Naive thymus-derived CD4-positive, alpha-beta T cell (primary cell): ENCODE measurements at regions not wholly inside any gene's neighbourhood (a gene's known extent, or its start where the extent isn't known, plus 50 kb on each side); places are given as distances from the start of the nearest gene placed in this dataset.
"Not testable (repeated sequence)": the region's sequence is repeated elsewhere in the genome, so short reads cannot be mapped to it uniquely, and the experiment has no call there.

Experiments used
- ATAC-seq: fragments of 150-1000 bp; cut with Tn5 transposase; 2 replicates; pipeline ENCODE4 v1.10.0; 2021; ENCODE audit warnings: mild to moderate bottlenecking, moderate library complexity
- CTCF ChIA-PET: fragments of 350-600 bp; sonication (Branson Sonifier 250); formaldehyde crosslinking; loops from one replicate; lab custom pipeline; 2021; ENCODE audit warnings: antibody characterized with exemption; lab: Charles Lee
- POLR2A ChIA-PET: fragments of 350-600 bp; sonication (Branson Sonifier 250); formaldehyde crosslinking; loops from one replicate; lab custom pipeline; 2021; ENCODE audit warnings: antibody characterized with exemption, inconsistent platforms; lab: Charles Lee
- DNase-seq, 9 donors: peaks; one replicate each; pipeline versions ENCODE4 v3.0.0 to v3.0.0-alpha.2; 2020 to 2022; ENCODE audit warnings: mixed read lengths in 1 of 9
- H3K27ac ChIP-seq: one replicate; pipeline ENCODE4 v1.7.0; 2013; ENCODE audit warnings: mild to moderate bottlenecking, low read depth, low read length, moderate library complexity
- H3K27me3 ChIP-seq, 2 donors: one replicate each; pipeline ENCODE4 v1.7.0; 2013; ENCODE audit warnings: low read length in 2 of 2, mild to moderate bottlenecking in 2 of 2, moderate library complexity in 2 of 2; ENCODE audit not compliant: control insufficient read depth in 2 of 2, insufficient read depth in 2 of 2
- H3K36me3 ChIP-seq, 3 experiments: 1 replicate in 2 of 3; 2 replicates in 1 of 3; pipeline ENCODE4 v1.7.0; 2013; ENCODE audit warnings: low read length in 3 of 3, mild to moderate bottlenecking in 3 of 3, moderate library complexity in 1 of 3; ENCODE audit not compliant: insufficient read depth in 3 of 3, control insufficient read depth in 2 of 3
- H3K4me1 ChIP-seq, 2 donors: one replicate each; pipeline ENCODE4 v1.7.0; 2013; ENCODE audit warnings: low read length in 2 of 2, mild to moderate bottlenecking in 2 of 2, moderate library complexity in 1 of 2; ENCODE audit not compliant: control insufficient read depth in 2 of 2, insufficient read depth in 2 of 2
- H3K4me3 ChIP-seq: 2 replicates; pipeline ENCODE4 v1.7.0; 2013; ENCODE audit warnings: mild to moderate bottlenecking, low read length
- H3K9me3 ChIP-seq, 3 experiments: 1 replicate in 2 of 3; 2 replicates in 1 of 3; pipeline ENCODE4 v1.7.0; 2013; ENCODE audit warnings: low read length in 3 of 3; ENCODE audit not compliant: control insufficient read depth in 2 of 3
- H3K27ac Mint-ChIP-seq, 9 donors: one replicate each; pipeline ENCODE4 v1.8.0; 2020 to 2022; ENCODE audit warnings: mixed read lengths in 9 of 9, mild to moderate bottlenecking in 8 of 9, moderate library complexity in 5 of 9, inconsistent platforms in 2 of 9
- H3K27me3 Mint-ChIP-seq, 5 donors: one replicate each; pipeline ENCODE4 v1.8.0; 2021 to 2022; ENCODE audit warnings: mixed read lengths in 5 of 5, mild to moderate bottlenecking in 1 of 5
- H3K36me3 Mint-ChIP-seq, 5 donors: one replicate each; pipeline ENCODE4 v1.8.0; 2020 to 2022; ENCODE audit warnings: mixed read lengths in 5 of 5, mild to moderate bottlenecking in 3 of 5, inconsistent platforms in 1 of 5
- H3K4me1 Mint-ChIP-seq, 7 donors: one replicate each; pipeline ENCODE4 v1.8.0; 2020 to 2022; ENCODE audit warnings: mixed read lengths in 7 of 7, mild to moderate bottlenecking in 3 of 7, inconsistent platforms in 1 of 7
- H3K4me3 Mint-ChIP-seq, 10 donors: one replicate each; pipeline ENCODE4 v1.8.0; 2020 to 2022; ENCODE audit warnings: mild to moderate bottlenecking in 10 of 10, mixed read lengths in 10 of 10, moderate library complexity in 6 of 10, inconsistent platforms in 2 of 10
- H3K9me3 Mint-ChIP-seq, 11 donors: one replicate each; pipeline ENCODE4 v1.8.0; 2020 to 2022; ENCODE audit warnings: mixed read lengths in 11 of 11, mild to moderate bottlenecking in 4 of 11, inconsistent platforms in 1 of 11, moderate library complexity in 1 of 11
- intact Hi-C, 2 donors: fragments of 100-400 bp; cut with micrococcal nuclease; formaldehyde crosslinking; loops; one replicate each; pipeline ENCODE4 v1.15.1; 2023

- intact Hi-C loops, CTCF ChIA-PET, H3K27me3 Mint-ChIP-seq, H3K36me3 ChIP-seq, ATAC-seq, POLR2A ChIA-PET, H3K9me3 Mint-ChIP-seq, H3K27ac Mint-ChIP-seq, H3K27me3 ChIP-seq, H3K27ac ChIP-seq, H3K9me3 ChIP-seq, H3K36me3 Mint-ChIP-seq, H3K4me1 Mint-ChIP-seq, H3K4me1 ChIP-seq, DNase-seq, H3K4me3 Mint-ChIP-seq, H3K4me3 ChIP-seq: not testable (repeated sequence)
Observed at GRCh38 chr14:19197488-19198234, 230.4 kb downstream of the POTEM start.

GRCh38 chr14:19198341-19198740 lies 231.1 kb downstream of the POTEM start:
- H3K9me3 Mint-ChIP-seq, intact Hi-C loops, CTCF ChIA-PET, H3K36me3 ChIP-seq, H3K27ac ChIP-seq, H3K9me3 ChIP-seq, H3K4me3 ChIP-seq, DNase-seq, H3K27me3 ChIP-seq, ATAC-seq, H3K4me3 Mint-ChIP-seq, H3K4me1 ChIP-seq, H3K4me1 Mint-ChIP-seq, H3K27me3 Mint-ChIP-seq, H3K36me3 Mint-ChIP-seq, H3K27ac Mint-ChIP-seq, POLR2A ChIA-PET: not testable (repeated sequence)

- H3K9me3 Mint-ChIP-seq, H3K27ac ChIP-seq, intact Hi-C loops, H3K36me3 ChIP-seq, H3K4me1 ChIP-seq, H3K4me1 Mint-ChIP-seq, H3K27me3 ChIP-seq, ATAC-seq, POLR2A ChIA-PET, H3K27ac Mint-ChIP-seq, H3K4me3 ChIP-seq, H3K9me3 ChIP-seq, H3K27me3 Mint-ChIP-seq, CTCF ChIA-PET, DNase-seq, H3K4me3 Mint-ChIP-seq, H3K36me3 Mint-ChIP-seq: not testable (repeated sequence)
Observed at GRCh38 chr14:19201394-19202052, 232.6 kb downstream of the POTEG start.

- H3K9me3 ChIP-seq, H3K27ac ChIP-seq, intact Hi-C loops, H3K27me3 Mint-ChIP-seq, DNase-seq, H3K9me3 Mint-ChIP-seq, H3K36me3 ChIP-seq, H3K27ac Mint-ChIP-seq, H3K4me3 Mint-ChIP-seq, H3K4me3 ChIP-seq, H3K27me3 ChIP-seq, ATAC-seq, H3K4me1 Mint-ChIP-seq, H3K36me3 Mint-ChIP-seq, POLR2A ChIA-PET, H3K4me1 ChIP-seq, CTCF ChIA-PET: not testable (repeated sequence)
Observed at GRCh38 chr14:19202053-19202442, 232.1 kb downstream of the POTEG start.

- DNase-seq, ATAC-seq, H3K4me1 ChIP-seq: not testable (repeated sequence)
Observed at GRCh38 chr14:19203250-19203972, 230.7 kb downstream of the POTEG start.

GRCh38 chr14:19204827-19205226 lies 229.3 kb downstream of the POTEG start:
- H3K9me3 Mint-ChIP-seq, H3K27me3 Mint-ChIP-seq, H3K4me3 ChIP-seq, H3K9me3 ChIP-seq, H3K27ac ChIP-seq, intact Hi-C loops, CTCF ChIA-PET, H3K4me1 Mint-ChIP-seq, POLR2A ChIA-PET, H3K36me3 ChIP-seq, H3K27ac Mint-ChIP-seq, DNase-seq, H3K36me3 Mint-ChIP-seq, H3K27me3 ChIP-seq, H3K4me3 Mint-ChIP-seq, H3K4me1 ChIP-seq, ATAC-seq: not testable (repeated sequence)

More at GRCh38 chr14:19203250-19203972, 230.7 kb downstream of the POTEG start:
- H3K27me3 Mint-ChIP-seq, H3K4me3 Mint-ChIP-seq, H3K27me3 ChIP-seq, CTCF ChIA-PET, POLR2A ChIA-PET, H3K36me3 Mint-ChIP-seq, H3K27ac Mint-ChIP-seq, H3K4me3 ChIP-seq, H3K36me3 ChIP-seq, H3K27ac ChIP-seq, H3K9me3 ChIP-seq, H3K4me1 Mint-ChIP-seq, H3K9me3 Mint-ChIP-seq, intact Hi-C loops: not testable (repeated sequence)
